Skeletal muscle tissue (tissue), 3 donors: ENCODE measurements at regions not wholly inside any gene's neighbourhood (a gene's known extent, or its start where the extent isn't known, plus 50 kb on each side); places are given as distances from the start of the nearest gene placed in this dataset.
"Not testable (repeated sequence)": the region's sequence is repeated elsewhere in the genome, so short reads cannot be mapped to it uniquely, and the experiment has no call there.

Experiments
- H3K27ac ChIP-seq: one replicate; pipeline ENCODE4 v1.7.0; 2013; ENCODE audit warnings: mild to moderate bottlenecking, low read depth, low read length, inconsistent platforms
- H3K27me3 ChIP-seq, 3 donors: one replicate each; pipeline ENCODE4 v1.7.0; 2013; ENCODE audit warnings: low read length in 3 of 3; ENCODE audit not compliant: control insufficient read depth in 3 of 3, insufficient read depth in 3 of 3
- H3K36me3 ChIP-seq, 3 donors: one replicate each; pipeline ENCODE4 v1.7.0; 2013; ENCODE audit warnings: low read length in 3 of 3; ENCODE audit not compliant: control insufficient read depth in 3 of 3, insufficient read depth in 3 of 3
- H3K4me1 ChIP-seq, 3 donors: one replicate each; pipeline ENCODE4 v1.7.0; 2013; ENCODE audit warnings: low read length in 3 of 3, mild to moderate bottlenecking in 3 of 3; ENCODE audit not compliant: control insufficient read depth in 3 of 3, insufficient read depth in 3 of 3
- H3K4me3 ChIP-seq, 3 donors: one replicate each; pipeline ENCODE4 v1.7.0; 2013; ENCODE audit warnings: low read length in 3 of 3
- H3K9ac ChIP-seq, 3 donors: one replicate each; pipeline ENCODE4 v1.7.0; 2013; ENCODE audit warnings: low read length in 3 of 3, mild to moderate bottlenecking in 3 of 3, moderate library complexity in 2 of 3, low read depth in 1 of 3
- H3K9me3 ChIP-seq, 3 donors: one replicate each; pipeline ENCODE4 v1.7.0; 2013; ENCODE audit warnings: low read length in 3 of 3; ENCODE audit not compliant: control insufficient read depth in 3 of 3
- donor health status: Osteomylitis.

DNA sequence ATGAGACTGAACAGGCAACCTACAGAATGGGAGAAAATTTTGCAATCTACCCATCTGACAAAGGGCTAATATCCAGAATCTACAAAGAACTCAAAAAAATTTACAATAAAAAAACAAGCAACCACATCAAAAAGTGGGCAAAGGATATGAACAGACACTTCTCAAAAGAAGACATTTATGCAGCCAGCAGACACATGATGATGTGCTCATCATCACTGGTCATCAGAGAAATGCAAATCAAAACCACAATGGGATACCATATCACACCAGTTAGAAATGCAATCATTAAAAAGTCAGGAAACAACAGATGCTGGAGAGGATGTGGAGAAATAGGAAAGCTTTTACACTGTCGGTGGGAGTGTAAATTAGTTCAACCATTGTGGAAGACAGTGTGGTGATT, 51.7 kb upstream of the PAXBP1 start:
- H3K9me3 ChIP-seq, H3K9ac ChIP-seq, H3K27ac ChIP-seq, H3K36me3 ChIP-seq, H3K4me3 ChIP-seq, H3K4me1 ChIP-seq, H3K27me3 ChIP-seq: not testable (repeated sequence)

DNA sequence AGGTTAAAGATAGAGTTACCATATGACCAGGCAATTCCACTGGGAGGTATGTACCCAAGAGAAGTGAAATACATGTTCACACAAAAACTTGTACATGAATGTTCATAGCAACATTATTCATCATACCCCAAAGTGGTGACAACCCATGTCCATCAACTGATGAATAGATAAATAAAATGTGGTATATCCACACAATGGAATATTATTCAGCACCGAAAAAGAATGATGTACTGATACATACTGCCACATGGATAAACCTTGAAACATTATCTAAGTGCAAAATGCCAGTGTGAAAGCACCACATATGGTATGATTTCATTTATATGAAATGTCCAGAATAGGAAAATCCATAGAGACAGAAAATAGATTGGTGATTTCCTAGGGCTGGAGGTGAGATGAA, 53.4 kb upstream of the PAXBP1 start:
- Histone ChIP-seq H3K27me3 (no peaks in the 10 kb centered on the region), H3K36me3 (no peaks in the 10 kb centered on the region), H3K9me3 (no peaks in the 10 kb centered on the region), H3K4me1 (no peaks in the 10 kb centered on the region), H3K9ac (no peak overlapping the region), H3K27ac (no peak overlapping the region), H3K4me3 (no peak overlapping the region)

DNA sequence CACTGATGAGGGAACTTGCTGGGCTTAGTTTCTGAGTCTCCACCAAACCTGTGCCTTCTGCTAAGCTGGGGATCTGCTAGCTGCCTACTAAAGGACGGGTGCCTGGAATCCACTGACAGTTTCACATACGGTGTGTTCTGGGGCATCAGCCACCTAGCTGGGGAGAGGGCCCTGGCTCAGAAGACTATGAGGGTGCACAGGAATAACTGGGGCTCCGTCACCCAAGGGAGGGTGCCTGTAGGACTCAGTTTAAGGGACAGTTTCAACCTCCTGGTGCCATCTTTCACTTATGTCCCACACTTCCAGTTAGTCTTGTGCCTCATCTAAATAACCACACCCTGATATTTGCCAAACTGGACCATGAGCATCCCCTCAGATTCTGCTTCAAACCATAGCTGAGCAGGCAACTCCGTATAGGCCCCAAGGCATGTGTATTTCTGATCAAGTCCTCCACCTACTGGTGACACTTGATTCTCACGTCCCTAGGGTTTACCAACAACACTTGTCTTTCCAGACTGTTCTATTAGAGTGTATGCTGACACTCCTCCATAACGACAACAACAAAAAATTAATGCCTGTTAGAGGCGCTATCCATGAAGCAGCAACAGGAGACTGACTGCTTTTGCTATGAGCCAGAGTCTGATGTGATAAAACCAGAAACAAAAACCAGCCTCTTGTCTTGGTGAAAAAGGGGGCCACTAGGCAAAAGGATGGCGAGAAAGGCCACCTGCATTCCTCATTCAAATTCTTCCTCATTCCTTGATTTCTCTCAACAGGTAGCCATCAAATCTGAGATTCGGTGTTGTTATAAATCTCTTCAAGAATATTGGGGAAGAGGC, 55.0 kb upstream of the PAXBP1 start:
- Histone ChIP-seq H3K4me1 (no peaks in the 10 kb centered on the region), H3K4me3 (no peak overlapping the region), H3K27me3 (no peaks in the 10 kb centered on the region), H3K27ac (no peak overlapping the region), H3K9ac (no peak overlapping the region), H3K36me3 (no peaks in the 10 kb centered on the region), H3K9me3 (no peaks in the 10 kb centered on the region)

DNA sequence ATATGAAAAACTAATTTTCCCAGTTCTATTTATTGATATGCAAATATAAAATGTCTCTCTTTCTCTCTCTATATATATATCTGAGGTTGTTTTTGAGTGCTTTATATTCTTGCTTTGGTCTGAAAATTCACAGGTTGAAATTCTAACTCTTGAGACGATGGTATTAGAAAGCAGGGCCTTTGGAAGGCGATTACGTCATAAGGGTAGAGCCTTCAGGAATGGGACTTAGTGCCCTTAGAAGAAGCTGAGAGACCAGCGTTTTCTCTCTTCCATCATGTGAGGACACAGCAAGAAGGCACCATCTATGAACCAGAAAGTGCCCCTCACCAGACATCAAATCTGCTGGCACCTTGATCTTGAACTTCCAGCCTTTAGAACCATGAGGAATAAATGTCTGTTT, 57.4 kb upstream of the PAXBP1 start:
- Histone ChIP-seq H3K4me3 (no peak overlapping the region), H3K27me3 (no peaks in the 10 kb centered on the region), H3K9me3 (no peaks in the 10 kb centered on the region), H3K4me1 (no peaks in the 10 kb centered on the region), H3K36me3 (no peaks in the 10 kb centered on the region), H3K9ac (no peak overlapping the region), H3K27ac (no peak overlapping the region)

DNA sequence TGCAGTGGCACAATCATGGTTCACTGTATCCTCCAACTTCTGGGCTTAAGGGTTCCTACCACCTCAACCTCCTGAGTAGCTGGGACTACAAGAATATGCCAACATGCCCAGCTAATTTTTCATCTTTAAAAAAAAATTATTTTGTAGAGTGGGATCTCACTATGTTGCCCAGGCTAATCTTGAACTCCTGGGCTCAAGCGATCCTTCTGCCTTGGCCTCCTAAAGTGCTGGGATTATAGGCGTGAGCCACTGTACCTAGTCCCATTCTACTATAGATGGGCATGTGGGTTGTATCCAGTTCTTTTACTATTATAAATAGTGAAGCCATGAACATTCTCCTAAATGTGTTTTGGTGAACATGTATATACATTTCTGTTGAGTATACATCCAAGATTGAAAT, 57.9 kb upstream of the PAXBP1 start:
- H3K36me3 ChIP-seq: no peaks in the 10 kb centered on the region
- no peaks in the 10 kb centered on the region for H3K9me3 ChIP-seq
- H3K4me1 ChIP-seq: no peaks in the 10 kb centered on the region
- no peak overlapping the region for H3K27ac ChIP-seq
- no peak overlapping the region for H3K4me3 ChIP-seq
- H3K9ac ChIP-seq: no peak overlapping the region
- H3K27me3 ChIP-seq: no peaks in the 10 kb centered on the region

DNA sequence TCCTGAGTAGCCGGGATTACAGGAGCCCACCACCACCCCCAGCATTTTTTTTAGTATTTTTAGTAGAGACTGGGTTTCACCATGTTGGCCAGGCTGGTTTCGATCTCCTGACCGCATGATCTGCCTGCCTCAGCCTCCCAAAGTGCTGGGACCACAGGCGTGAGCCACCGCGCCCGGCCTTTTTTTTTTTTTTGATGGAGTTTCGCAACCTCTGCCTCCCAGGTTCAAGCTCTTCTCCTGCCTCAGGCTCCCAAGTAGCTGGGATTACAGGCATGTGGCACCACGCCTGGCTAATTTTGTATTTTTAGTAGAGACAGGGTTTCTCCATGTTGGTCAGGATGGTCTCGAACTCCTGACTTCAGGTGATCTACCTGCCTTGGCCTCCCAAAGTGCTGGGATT, 60.2 kb upstream of the PAXBP1 start:
- not testable (repeated sequence) for H3K27ac ChIP-seq, H3K4me1 ChIP-seq, H3K4me3 ChIP-seq, H3K9ac ChIP-seq, H3K27me3 ChIP-seq, H3K36me3 ChIP-seq, H3K9me3 ChIP-seq

DNA sequence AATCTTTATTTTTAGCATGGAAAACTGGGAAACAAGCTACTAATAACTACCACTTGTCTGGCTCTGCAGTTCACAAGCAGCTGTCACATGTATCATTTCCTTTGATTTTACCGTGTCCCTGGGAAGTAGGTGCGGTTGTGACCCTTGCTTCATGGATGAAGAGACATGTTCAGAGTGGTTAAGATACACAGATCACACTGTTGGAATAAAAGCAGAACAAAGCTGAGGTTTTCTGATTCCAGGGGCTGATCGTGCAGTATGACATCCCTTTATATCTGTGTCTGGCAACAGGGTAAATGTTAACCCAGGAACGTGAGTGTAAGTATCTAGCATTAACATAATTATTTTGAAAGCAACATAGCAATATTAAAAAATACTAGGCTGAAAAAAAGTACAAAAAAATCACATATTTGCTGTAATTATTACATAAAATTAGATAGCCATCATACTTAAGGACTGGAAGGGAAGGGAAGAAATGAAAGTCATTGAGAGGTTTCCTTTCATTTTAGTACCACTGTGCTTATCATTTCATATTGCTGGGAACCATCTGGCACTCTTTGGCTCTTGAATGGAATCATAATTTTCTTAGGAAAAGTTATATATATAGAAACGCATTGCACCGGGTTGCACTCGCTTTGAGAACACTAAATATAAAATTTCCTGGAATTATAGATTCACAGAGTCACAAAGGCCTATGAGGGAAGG, 62.8 kb upstream of the PAXBP1 start:
- H3K9ac ChIP-seq: no peak overlapping the region
- H3K4me1 ChIP-seq: no peaks in the 10 kb centered on the region
- H3K4me3 ChIP-seq: no peak overlapping the region
- H3K27me3 ChIP-seq: no peaks in the 10 kb centered on the region
- peaks cover 0 to 3% (median 0%) of the 10 kb centered on the region in 3 donors for H3K9me3 ChIP-seq
- no peak overlapping the region for H3K27ac ChIP-seq
- H3K36me3 ChIP-seq: no peaks in the 10 kb centered on the region

DNA sequence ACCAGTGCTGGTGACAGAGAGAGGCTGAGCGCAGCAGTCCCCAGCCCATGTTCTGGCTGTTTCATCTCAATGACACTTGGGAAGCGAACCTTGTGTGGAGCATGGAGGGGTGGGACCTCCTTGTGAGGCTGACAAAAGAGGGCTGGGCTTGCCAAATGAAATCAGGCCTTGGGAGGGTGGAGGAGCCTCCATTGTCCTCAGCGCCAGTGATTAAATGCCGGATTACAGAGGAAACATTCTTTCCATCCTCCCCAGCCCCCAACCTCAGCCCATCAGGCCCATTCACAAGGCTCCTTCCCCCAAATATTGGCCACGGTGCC, 63.3 kb upstream of the PAXBP1 start:
- H3K27ac ChIP-seq: no peak overlapping the region

DNA sequence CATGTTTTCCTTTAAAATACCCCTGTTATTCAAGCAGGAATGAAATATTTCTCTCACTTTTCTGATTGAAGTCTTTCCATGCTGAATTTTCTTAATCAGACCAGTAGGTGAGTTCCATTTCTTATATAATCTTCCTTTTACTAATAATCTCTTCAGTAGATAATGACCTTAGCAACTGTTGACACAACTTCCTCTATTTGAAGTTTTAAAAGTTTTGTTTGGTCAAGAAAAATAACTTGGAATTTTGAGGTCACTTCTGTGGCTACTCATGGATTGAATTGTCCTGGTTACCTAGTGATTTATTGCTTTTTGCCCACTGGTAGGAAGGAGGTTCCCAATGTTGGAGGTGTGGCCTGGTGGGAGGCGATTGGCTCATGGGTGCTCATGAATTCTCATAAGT, 70.6 kb upstream of the PAXBP1 start:
- Histone ChIP-seq H3K27ac (no peak overlapping the region), H3K27me3 (no peaks in the 10 kb centered on the region)

More for the DNA sequence above, 63.3 kb upstream of the PAXBP1 start:
- H3K27me3 ChIP-seq: no peaks in the 10 kb centered on the region
- H3K36me3 ChIP-seq: no peaks in the 10 kb centered on the region
- H3K4me1 ChIP-seq: no peaks in the 10 kb centered on the region
- no peak overlapping the region for H3K9ac ChIP-seq
- H3K4me3 ChIP-seq: no peak overlapping the region
- H3K9me3 ChIP-seq: peaks cover 0 to 3% (median 0%) of the 10 kb centered on the region in 3 donors

DNA sequence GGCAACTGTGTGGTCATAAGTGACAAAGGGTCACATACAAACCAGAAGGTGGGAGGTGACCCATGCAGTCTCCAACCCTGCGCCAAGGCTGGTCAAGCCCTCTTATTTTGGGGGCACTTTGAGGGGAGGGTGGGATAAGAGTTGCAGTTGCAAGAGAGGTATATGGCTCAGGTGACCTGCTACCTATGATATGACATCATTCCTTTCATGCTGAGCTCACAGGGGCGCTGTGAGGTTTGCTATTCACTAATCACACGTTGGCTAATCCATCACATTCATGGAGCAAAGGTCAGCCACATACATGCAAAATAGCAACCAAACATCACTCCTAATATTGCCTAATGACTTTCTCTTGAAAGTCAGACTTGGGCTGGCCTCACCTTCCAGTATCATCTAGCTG, 72.0 kb upstream of the PAXBP1 start:
- no peaks in the 10 kb centered on the region for H3K36me3 ChIP-seq
- H3K9me3 ChIP-seq: no peaks in the 10 kb centered on the region
- H3K27me3 ChIP-seq: no peaks in the 10 kb centered on the region
- no peak overlapping the region for H3K27ac ChIP-seq
- no peak overlapping the region for H3K9ac ChIP-seq
- no peak overlapping the region for H3K4me3 ChIP-seq
- H3K4me1 ChIP-seq: no peaks in the 10 kb centered on the region

More for the DNA sequence above, 70.6 kb upstream of the PAXBP1 start:
- Histone ChIP-seq H3K9me3 (no peaks in the 10 kb centered on the region), H3K9ac (no peak overlapping the region), H3K4me1 (no peaks in the 10 kb centered on the region), H3K36me3 (no peaks in the 10 kb centered on the region), H3K4me3 (no peak overlapping the region)
